Ishikawa (cell line): ENCODE measurements at regions not wholly inside any gene's neighbourhood (a gene's known extent, or its start where the extent isn't known, plus 50 kb on each side); places are given as distances from the start of the nearest gene placed in this dataset.

Experiments used
- CEBPB ChIP-seq: IDR thresholded peaks from 2 replicates; pipeline ENCODE4 v1.6.1; 2012
- CREB1 ChIP-seq: IDR thresholded peaks from 2 replicates; pipeline ENCODE4 v1.6.1; 2012; ENCODE audit warnings: low read depth
- EGR1 ChIP-seq: IDR thresholded peaks from 2 replicates; pipeline ENCODE4 v1.6.1; 2012
- EP300 ChIP-seq: IDR thresholded peaks from 2 replicates; pipeline ENCODE4 v1.6.1; 2012; ENCODE audit warnings: borderline replicate concordance
- FOXM1 ChIP-seq: IDR thresholded peaks from 2 replicates; pipeline ENCODE4 v1.6.1; 2012; ENCODE audit warnings: low read depth, borderline replicate concordance
- NFIC ChIP-seq: IDR thresholded peaks from 2 replicates; pipeline ENCODE4 v1.6.1; 2012
- RAD21 ChIP-seq: IDR thresholded peaks from 2 replicates; pipeline ENCODE4 v1.6.1; 2012; ENCODE audit warnings: low read depth
- TAF1 ChIP-seq: IDR thresholded peaks from 2 replicates; pipeline ENCODE4 v1.6.1; 2012; ENCODE audit warnings: low read depth, mild to moderate bottlenecking
- TCF12 ChIP-seq: IDR thresholded peaks from 2 replicates; pipeline ENCODE4 v1.6.1; 2012; ENCODE audit warnings: low read depth
- TEAD4 ChIP-seq: IDR thresholded peaks from 2 replicates; pipeline ENCODE4 v1.6.1; 2012
- YY1 ChIP-seq: IDR thresholded peaks from 2 replicates; pipeline ENCODE4 v1.6.1; 2012; ENCODE audit warnings: low read depth
- ZBTB7A ChIP-seq: IDR thresholded peaks from 2 replicates; pipeline ENCODE4 v1.6.1; 2012; ENCODE audit warnings: low read depth
- TF ChIP-seq, protein P1 (sequence below): IDR thresholded peaks from 2 replicates; pipeline ENCODE4 v1.6.1; 2012
- TF ChIP-seq, protein P2 (sequence below): IDR thresholded peaks from 2 replicates; pipeline ENCODE4 v1.6.1; 2012
- TF ChIP-seq, protein P3 (sequence below): IDR thresholded peaks from 2 replicates; pipeline ENCODE4 v1.6.1; 2012; ENCODE audit warnings: low read depth, mild to moderate bottlenecking

DNA sequence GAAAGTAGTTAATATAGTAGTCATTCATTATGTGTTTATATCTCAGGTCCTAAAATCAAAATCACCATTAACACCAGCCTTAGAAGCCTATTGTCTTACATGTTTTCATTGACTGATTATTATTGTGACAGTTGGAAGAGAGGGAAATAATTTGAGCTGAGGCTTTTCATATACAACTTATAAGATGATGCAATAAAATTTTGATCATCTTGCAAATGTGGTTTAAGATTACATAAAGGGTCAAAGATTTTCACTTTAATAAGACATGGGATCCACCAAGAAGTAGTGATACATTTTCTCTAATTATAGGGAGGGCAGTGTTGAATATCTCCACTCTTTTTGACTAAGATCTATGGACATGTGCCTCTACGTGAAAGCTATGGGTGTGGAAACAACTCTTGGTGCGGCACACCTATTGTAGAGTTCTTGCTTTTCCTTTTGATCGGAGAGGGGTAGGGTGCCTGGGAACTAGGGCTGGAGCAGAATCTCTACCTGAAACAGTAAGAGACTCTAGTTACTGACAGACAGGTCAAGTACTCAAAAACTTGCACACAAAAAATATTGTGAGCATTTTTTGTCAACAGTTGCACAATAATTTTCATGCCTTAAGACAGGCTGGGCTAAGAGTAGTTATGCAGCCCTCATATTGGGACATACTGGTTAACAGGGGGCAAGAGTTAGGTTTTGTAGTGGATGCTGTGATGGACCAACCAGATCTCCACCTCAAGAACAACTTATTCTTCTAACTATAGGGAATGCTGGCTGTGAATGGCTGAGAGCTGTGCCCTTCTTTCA is 139.3 kb upstream of the FST start:
- TF ChIP-seq EGR1 (no peak), TAF1 (no peak)
- TF ChIP-seq, protein P1, sequence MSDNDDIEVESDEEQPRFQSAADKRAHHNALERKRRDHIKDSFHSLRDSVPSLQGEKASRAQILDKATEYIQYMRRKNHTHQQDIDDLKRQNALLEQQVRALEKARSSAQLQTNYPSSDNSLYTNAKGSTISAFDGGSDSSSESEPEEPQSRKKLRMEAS = no peak

DNA sequence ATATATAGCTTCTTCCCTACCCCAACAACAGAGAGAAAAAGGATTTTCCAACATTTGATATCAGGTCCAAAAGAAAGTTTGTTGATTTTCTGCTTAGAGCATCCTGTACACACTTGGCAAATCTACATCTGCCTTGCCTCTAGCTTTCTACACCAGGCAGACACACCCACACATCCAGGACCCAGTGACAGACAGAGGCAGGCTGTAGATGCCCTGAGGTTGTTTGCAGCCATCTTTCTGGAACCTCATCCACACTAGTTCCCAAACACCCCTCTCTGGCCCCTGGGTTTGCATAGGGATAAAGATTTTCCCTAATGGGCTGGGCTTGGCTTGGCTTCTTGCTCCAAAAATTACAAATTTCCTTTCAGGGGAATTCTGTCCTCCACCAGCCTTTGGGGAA is 138.2 kb upstream of the FST start:
- TF ChIP-seq YY1 = no peak
- TF ChIP-seq FOXM1 = no peak
- no peak for TF ChIP-seq EP300
- no peak for TF ChIP-seq ZBTB7A
- TF ChIP-seq CEBPB = no peak
- TF ChIP-seq, protein P2, sequence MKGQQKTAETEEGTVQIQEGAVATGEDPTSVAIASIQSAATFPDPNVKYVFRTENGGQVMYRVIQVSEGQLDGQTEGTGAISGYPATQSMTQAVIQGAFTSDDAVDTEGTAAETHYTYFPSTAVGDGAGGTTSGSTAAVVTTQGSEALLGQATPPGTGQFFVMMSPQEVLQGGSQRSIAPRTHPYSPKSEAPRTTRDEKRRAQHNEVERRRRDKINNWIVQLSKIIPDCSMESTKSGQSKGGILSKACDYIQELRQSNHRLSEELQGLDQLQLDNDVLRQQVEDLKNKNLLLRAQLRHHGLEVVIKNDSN = no peak
- no peak for TF ChIP-seq NFIC
- TF ChIP-seq, protein P1 = no peak

DNA sequence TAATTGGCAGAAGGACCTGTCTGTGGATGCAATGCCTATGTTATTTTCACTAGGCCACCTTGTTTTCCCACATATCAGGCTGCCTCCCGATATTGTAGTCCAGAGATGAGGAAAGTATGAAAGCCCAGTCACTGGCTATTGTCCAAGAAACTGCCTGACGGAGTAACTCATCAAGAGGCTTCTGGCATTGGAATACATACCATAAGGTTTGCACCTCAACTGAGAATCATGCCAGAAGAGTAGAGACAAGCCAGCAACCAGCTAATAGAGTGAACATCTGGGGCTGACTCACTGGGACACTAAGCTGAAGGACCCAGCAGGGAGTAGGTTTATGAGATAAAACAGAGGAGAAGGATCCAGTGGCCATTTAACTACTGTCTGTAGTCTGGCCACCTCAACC is 137.2 kb upstream of the FST start:
- TF ChIP-seq TEAD4 (no peak), EP300 (no peak), YY1 (no peak)

DNA sequence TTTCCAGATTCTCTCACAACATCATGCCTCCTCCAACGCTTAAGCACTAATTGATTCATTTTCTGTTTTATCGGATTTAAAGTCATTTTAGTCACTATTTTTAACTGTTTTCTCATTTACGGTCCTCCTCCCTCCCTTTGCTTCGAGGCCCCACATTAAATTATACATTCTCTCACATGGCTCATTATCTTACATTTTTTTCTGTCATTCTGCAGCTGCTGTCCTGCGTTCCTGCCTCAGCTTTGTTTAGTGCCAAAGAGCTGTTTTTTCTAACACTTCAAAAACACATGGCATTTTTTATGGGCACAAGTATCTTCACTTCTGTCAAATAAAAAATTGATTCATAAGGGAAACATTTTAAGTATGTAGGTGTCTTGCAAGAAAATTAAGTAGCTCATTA is 130.1 kb upstream of the FST start:
- TF ChIP-seq TAF1 (no peak), CEBPB (no peak), EP300 (no peak), ZBTB7A (no peak), RAD21 (no peak), YY1 (no peak), TEAD4 (no peak), TCF12 (no peak), FOXM1 (no peak), NFIC (no peak), EGR1 (no peak)
- TF ChIP-seq, protein P3, sequence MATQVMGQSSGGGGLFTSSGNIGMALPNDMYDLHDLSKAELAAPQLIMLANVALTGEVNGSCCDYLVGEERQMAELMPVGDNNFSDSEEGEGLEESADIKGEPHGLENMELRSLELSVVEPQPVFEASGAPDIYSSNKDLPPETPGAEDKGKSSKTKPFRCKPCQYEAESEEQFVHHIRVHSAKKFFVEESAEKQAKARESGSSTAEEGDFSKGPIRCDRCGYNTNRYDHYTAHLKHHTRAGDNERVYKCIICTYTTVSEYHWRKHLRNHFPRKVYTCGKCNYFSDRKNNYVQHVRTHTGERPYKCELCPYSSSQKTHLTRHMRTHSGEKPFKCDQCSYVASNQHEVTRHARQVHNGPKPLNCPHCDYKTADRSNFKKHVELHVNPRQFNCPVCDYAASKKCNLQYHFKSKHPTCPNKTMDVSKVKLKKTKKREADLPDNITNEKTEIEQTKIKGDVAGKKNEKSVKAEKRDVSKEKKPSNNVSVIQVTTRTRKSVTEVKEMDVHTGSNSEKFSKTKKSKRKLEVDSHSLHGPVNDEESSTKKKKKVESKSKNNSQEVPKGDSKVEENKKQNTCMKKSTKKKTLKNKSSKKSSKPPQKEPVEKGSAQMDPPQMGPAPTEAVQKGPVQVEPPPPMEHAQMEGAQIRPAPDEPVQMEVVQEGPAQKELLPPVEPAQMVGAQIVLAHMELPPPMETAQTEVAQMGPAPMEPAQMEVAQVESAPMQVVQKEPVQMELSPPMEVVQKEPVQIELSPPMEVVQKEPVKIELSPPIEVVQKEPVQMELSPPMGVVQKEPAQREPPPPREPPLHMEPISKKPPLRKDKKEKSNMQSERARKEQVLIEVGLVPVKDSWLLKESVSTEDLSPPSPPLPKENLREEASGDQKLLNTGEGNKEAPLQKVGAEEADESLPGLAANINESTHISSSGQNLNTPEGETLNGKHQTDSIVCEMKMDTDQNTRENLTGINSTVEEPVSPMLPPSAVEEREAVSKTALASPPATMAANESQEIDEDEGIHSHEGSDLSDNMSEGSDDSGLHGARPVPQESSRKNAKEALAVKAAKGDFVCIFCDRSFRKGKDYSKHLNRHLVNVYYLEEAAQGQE = no peak

DNA sequence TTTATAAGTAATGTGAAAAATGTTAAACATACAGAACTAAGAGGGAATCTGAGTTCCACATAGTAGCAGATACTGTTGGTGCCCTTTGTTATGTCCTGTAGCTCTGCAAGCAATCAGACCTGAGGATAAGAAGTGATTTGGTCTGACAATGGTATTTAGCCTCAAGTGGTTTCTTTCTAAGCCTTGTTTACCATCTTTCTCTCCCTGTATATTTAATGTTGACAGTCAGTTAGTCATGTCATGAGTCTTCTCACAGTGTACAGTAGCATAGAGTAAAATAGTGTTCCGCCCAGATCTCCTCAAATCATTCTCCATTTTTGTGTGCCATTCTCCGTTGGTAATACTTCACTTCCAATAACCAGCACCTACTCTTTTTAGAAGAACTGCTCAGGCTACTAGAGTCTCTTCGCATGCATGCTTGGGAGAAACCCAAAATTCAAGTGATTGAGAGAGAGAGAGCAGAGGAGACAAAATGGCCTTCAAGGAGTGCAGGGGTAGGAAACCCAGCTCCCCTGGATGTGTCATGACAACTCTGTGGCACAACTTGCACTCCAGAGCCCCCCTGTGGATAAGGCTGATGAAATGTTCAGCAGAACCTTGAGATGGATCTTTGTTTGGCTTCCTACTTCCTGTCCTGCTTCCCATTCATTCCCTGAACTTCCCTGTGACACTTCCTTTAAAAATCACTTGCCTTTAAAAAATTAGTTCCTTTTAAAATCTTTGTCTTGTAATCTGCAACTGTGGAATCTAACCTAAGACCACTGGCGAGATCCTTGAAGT is 129.2 kb upstream of the FST start:
- TF ChIP-seq EP300 = no peak
- TF ChIP-seq YY1 = no peak
- TF ChIP-seq ZBTB7A = no peak
- TF ChIP-seq, protein P2 = no peak
- TF ChIP-seq TAF1 = no peak
- TF ChIP-seq, protein P1 = no peak
- no peak for TF ChIP-seq NFIC
- TF ChIP-seq RAD21 = no peak
- TF ChIP-seq, protein P3 = no peak
- TF ChIP-seq FOXM1 = no peak
- TF ChIP-seq CREB1 = no peak
- no peak for TF ChIP-seq TCF12
- no peak for TF ChIP-seq CEBPB
- no peak for TF ChIP-seq TEAD4
- no peak for TF ChIP-seq EGR1

DNA sequence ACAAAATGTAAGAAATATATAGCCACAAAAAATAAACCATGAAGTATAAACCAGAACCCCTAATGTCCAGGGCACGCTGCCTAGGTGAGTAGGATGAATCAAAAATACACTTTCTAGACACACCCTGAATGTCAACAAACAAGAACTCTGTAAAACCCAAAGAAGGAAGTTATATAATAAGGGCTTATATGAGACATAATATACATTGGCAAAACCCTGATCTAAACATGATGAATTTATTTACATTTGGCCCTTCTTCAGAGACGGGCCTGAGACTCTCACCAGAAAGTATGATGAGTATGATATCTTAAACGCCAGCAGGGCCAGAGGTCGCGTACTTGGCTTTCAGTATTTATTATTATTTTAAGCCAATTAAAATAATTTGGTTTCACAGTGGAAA is 125.1 kb upstream of the FST start:
- TF ChIP-seq CEBPB = no peak
- TF ChIP-seq TCF12 = no peak
- TF ChIP-seq, protein P2 = no peak
- no peak for TF ChIP-seq TEAD4
- TF ChIP-seq, protein P1 = no peak
- TF ChIP-seq EP300 = no peak
- no peak for TF ChIP-seq EGR1
- no peak for TF ChIP-seq YY1
- TF ChIP-seq ZBTB7A = no peak
- no peak for TF ChIP-seq NFIC
- TF ChIP-seq, protein P3 = no peak
- no peak for TF ChIP-seq FOXM1
- no peak for TF ChIP-seq TAF1
- TF ChIP-seq RAD21 = no peak
- TF ChIP-seq CREB1 = no peak
